HG03439 (cell line): ENCODE measurements at regions not wholly inside any gene's neighbourhood (a gene's known extent, or its start where the extent isn't known, plus 50 kb on each side); places are given as distances from the start of the nearest gene placed in this dataset.
"Not testable (repeated sequence)": the region's sequence is repeated elsewhere in the genome, so short reads cannot be mapped to it uniquely, and the experiment has no call there.

Source experiments
- ATAC-seq: cut with Tn5 transposase; IDR thresholded peaks from one replicate; pipeline ENCODE4 v1.9.1; 2021; ENCODE audit warnings: mild to moderate bottlenecking, moderate library complexity; ENCODE audit not compliant: unreplicated experiment

DNA sequence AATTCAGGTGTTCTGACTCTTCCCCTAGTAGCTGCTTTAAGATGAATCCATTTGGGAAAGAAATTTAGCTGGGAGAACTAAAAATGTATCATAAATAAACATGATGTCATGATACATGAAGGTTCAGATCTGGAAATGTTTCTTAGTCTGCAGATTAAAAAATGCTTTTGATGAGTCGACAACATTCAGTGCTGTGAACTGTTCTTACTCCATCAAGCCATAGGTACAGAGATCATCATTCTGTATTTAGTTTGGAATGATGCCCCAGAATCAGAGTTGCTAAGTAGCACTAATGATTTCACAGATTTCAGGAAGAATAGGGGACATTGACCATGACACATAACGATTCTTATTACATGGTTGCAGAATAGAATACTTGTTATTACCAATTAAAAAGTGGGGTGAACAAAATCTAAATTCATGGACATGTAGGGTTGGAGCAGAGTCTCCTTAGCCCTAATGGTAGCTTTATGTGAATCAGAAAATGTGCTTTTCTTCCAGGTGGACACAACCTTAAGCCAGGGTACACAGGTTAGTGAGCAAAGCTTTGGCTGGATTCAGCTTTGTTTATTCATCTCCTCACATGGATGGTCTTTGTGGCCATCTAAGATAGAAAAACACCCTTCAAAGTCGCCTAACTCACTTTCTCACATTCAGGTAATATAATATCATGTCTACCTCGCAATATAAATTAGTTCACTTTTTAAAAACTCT lies 205.4 kb upstream of the SEL1L start:
- no peak for ATAC-seq

GRCh38 chr14:81743605-81744004 lies 210.0 kb upstream of the SEL1L start:
- no peak for ATAC-seq

DNA sequence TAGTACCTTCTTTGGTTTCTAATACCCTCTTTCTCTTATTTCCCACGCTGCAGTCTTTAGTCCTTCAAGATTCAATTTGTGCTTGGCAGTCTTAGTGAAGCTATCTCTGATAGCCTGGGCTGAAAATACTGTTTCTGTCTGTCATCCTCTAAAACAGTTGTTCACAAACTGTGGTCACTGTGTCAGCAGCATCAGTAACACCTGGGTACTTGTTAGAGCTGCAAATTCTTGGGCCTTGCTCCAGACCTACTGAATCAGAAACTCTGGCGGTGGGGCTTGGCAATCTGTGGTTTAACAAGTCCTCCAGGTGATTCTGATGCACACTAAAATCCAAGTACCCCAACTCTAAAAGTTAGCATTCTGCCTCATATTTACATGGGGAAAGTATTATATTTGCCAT lies 217.5 kb upstream of the SEL1L start:
- no peak for ATAC-seq

GRCh38 chr14:81759541-81759940 lies 225.9 kb upstream of the SEL1L start:
- ATAC-seq = no peak

DNA sequence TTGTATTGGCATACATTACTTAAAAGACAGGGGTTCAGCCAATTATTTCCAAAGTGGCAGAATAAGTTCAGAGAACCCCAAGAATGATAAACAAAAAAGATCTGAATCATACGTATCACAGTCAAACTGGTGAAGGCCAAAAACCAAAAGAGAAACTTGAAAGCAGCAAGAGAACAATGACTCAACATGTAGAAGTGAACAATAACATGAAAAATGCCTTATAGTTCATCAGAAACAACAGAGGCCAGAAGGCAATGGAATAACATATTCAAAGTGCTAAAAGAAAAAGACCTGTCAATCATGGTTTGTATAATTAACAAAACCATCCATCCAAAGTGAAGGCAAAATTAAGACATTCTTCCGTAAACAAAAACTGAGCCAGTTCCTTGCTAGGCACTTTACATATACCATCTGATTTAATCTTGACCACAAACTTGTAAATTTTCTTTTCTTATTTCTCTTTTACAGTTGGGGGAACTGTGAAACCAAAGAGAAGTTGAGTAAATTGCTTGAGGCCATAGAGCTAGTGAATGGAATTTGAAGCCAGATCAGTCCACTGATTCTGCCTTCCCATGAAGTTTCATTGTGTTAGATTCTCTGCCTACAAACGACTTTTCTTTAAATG lies 232.1 kb upstream of the SEL1L start:
- ATAC-seq = no peak

- no peak for ATAC-seq
Measured at GRCh38 chr14:81766321-81766915, 232.8 kb upstream of the SEL1L start.

- ATAC-seq = no peak
Measured at GRCh38 chr14:81767266-81767995, 233.8 kb upstream of the SEL1L start.

GRCh38 chr14:81771651-81772275 lies 238.1 kb upstream of the SEL1L start:
- ATAC-seq = no peak

DNA sequence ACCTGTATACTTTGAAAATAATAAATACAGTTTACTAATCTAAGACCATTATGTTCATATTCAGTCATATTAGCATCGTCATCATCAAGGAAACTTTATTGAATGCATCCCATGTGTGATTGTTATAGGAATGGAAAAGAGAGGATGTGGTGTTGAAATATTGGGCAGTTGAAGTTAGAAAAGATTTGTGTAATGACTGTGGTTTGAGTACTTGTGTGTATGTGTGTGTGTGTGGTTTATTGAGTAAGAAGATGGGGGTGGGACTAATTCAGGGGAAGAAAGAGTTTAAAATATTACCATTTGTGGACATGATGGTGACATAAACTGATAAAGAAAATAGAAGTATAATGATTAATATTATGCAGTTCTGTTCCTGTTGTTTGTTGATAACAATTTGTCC lies 238.7 kb upstream of the SEL1L start:
- ATAC-seq = no peak

GRCh38 chr14:81776531-81776930 lies 242.9 kb upstream of the SEL1L start:
- no peak for ATAC-seq

DNA sequence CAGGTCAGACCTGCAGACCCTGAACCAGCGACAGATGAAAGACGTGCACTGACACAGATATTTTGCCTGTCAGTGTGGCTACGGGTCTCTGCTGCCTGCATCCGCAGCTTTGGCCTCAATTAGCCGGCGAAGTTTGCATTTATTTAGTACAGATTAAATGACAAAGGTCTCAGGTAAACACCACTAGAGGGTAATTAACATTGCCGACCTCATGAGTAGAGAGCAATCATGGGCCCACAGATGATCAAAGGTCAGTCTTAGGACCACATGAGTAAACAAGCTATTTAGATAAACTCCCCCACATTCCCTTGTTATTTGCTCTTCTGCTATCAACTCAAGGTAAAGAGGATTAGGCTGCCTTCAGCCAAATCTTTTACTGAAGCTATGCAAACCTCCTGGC lies 248.1 kb upstream of the SEL1L start:
- not testable (repeated sequence) for ATAC-seq

- ATAC-seq = no peak
Measured at GRCh38 chr14:81784084-81784483, 250.4 kb upstream of the SEL1L start.

DNA sequence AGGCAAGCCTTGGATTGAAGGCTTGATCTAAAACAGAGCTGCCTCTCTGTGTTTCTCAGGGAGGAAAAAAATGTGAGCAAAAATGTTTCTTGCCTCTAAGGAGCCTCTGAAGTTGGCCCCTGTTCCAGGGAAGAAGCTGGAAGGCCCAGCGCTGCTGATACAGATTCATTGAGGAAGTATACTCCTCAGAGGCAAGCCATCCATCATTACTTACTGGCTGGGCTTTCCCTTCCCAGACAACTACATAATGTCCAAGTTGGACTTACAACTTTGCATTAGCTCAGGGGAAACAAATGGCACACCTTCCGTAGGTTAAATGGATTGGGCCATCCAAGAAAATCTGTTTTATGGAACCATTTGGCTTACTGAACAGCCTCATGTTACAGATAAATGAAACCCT lies 263.7 kb upstream of the SEL1L start:
- no peak for ATAC-seq

DNA sequence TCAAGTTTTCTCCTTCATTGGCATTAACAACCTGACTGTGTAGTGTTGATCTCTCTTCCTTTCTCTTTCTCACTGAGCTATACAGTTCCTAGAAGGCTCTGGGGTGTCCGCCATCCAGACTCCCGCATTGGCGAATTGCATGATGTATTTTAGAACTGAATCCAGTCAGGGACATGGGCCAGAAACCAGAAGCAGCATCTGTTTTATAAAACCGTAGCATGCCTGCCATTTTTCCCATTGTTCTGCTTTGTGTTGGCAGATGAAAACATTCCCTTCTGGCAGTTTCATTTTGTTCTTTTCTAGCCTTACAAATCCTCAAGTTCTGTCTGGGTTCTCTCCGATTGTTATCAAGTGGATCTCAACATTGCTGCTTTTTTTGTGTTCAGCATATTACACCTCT lies 268.3 kb upstream of the SEL1L start:
- no peak for ATAC-seq

GRCh38 chr14:81802341-81802740 lies 268.7 kb upstream of the SEL1L start:
- no peak for ATAC-seq

GRCh38 chr14:81805785-81806184 lies 272.1 kb upstream of the SEL1L start:
- ATAC-seq = no peak

- ATAC-seq = no peak
Measured at GRCh38 chr14:81811705-81812269, 278.1 kb upstream of the SEL1L start.

DNA sequence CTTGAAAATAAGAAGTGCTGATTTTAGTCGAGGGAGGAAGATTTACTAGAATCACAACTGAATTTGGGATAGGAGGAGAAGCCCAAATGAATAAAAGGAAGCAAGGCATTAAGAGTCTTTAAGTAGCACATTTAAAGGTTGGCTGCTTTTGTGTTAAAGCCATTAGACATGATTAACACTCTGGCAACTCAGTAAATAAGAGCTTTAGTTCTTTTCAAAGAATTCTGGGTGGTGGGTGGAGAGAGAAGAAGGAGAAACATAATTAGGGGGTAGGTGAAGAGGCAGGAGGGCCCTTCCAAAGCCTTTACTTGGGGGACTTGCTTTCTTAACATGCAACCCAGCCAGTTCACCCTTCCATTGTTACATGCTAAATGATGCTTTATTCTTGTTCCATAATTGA lies 284.6 kb upstream of the SEL1L start:
- ATAC-seq = no peak

DNA sequence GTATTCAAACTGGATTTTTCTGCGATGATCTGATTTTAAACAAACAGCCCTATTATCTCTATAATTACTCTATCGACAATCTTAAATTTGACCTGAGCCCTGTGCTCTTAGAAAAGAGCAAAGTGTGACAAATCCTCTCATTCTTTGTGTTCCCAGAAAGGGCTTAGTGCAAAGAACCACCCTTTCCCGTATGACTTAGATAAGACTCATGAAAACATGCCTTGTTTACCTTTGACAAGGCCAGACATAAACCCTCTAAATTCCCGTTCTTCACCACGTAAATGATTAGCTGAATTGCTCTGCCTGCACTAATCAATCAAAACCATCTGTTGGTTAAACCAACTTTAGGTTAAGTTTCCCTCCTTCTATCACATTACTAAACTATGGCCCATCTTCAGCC lies 285.7 kb upstream of the SEL1L start:
- ATAC-seq = no peak

GRCh38 chr14:81819910-81820309 lies 286.3 kb upstream of the SEL1L start:
- no peak for ATAC-seq

GRCh38 chr14:81826081-81826480 lies 292.4 kb upstream of the SEL1L start:
- no peak for ATAC-seq
